ENCODE measurements at regions not wholly inside any gene's neighbourhood (a gene's known extent, or its start where the extent isn't known, plus 50 kb on each side); places are given as distances from the start of the nearest gene placed in this dataset.
A peak's percentile ranks its signal among the peaks of the same experiment; 100 is the strongest.

GRCh38 chr4:38230121-38230801 is 270.1 kb downstream of the PTTG2 start:
- DNase-seq (ENCODE audit: low read depth in 2 of 2) = no peak

GRCh38 chr4:38230821-38231563 is 270.8 kb downstream of the PTTG2 start:
- no peak for DNase-seq (ENCODE audit: low read depth in 2 of 2)

DNA sequence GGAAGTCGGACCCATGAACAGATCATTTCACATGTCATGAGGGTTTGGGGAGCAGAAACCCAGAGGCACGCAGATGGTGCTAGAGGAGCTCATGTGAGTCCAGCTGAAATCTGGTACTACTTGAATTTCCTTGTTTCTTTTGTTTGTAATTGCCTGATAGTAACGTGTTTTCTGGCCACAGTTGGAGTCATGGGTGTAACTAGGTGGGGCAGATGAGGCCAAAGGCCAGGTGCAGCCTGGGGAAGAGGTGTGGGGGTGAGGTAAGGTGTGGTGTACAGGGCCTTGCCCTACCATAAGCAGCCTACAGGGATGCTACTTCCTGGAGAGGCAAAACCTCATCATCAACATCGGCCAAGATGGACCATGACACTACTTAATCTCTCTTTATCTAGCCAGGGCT is 271.4 kb downstream of the PTTG2 start:
- no peak for DNase-seq (ENCODE audit: low read depth in 2 of 2)

- no peak for DNase-seq (ENCODE audit: low read depth in 2 of 2)
These were observed 272.5 kb downstream of the PTTG2 start for GRCh38 chr4:38232741-38233140.

DNA sequence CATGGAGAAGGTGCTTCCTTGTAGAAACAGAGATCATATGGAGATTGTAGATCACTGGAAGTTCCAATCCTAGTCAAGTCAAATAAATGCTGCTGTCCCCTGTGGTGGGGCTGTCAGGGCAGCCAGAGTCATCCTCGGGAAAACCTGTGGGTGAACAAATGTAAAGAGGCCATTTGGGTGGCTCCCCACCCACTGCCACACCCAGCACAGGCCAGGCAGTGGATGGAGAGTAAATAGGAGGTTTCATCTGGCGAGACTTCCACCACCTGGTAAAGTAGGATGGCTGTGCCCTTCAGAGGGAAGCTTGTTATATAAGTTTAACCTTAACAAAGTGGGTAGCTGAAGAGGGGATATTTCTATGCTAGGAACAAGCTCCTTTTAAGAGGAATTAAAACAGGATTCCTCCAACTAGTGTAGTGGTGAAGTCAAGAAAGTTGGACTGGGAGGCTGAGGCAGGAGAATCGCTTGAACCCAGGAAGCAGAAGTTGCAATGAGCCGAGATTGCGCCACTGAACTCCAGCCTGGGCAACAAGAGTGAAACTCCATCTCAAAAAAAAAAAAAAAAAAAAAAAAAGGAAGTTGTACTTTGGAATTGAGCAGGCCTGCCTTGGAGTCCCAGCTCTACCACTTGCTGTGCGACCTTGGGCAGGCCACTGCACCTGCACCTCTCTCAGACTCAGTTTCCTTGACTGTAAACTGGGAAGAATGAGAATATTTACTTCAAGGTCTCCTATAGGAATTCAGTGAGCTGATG is 273.7 kb downstream of the PTTG2 start:
- no peak for DNase-seq (ENCODE audit: low read depth in 2 of 2)

DNA sequence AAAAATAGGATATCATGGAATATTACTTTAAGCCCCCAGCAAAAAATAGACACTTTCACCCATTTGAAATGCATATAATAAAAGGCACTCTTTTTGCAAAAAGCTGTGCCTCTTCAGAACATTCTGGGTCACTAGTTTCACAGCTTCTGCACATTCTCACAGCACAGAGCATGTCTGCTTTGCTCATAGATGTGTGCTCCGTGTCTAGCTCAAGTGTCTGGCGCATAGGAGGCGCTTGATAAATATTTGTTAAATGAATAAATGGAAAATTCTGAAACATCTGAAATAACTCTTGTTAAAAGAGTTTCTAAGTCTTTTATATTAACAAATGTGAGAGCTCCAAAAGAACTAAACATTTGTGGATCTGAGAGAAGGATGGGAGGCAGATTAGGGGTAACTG is 275.2 kb downstream of the PTTG2 start:
- DNase-seq (ENCODE audit: low read depth in 2 of 2) = no peak

- no peak for DNase-seq (ENCODE audit: low read depth in 2 of 2)
These were observed 275.8 kb downstream of the PTTG2 start for GRCh38 chr4:38236003-38236402.

DNA sequence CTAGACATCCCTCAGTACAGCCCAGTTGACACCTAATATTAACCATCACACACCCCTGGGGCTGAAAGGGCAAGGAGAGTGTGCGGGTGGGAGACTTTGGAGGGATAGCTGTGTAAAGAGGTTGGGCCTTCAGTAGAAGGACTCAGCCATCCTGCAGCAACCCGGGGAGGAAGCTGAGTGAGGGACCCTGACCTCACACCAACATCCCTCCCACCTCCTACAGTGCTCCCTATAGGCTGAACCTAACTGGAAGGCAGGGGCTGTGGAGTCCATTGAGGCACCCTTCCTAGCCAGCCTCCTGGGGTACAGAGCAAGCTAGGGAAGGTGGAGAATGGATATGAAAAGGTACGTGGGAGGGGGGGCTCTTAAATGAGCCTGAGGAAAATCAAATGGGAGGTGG is 276.3 kb downstream of the PTTG2 start:
- DNase-seq (ENCODE audit: low read depth in 2 of 2) = no peak

DNA sequence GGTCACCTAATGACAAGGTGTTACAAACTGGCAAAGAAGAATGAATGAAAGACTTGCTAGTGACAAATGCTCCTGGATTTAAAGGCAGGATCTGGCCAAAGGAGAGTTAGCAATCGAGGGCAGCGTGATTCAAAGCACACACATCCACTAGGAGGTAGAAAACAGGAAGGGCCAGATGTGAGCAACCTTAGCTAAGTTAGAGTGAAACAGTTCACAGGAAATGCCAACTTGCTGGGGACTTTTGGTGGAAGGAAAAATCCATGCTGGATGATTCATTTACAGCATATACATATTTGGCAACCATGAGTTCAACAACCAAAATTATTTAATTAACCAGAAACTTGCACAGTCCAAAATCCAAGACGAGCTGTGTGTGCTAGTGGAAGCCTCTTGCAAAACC is 276.9 kb downstream of the PTTG2 start:
- DNase-seq (ENCODE audit: low read depth in 2 of 2) = peak; percentile 43 to 44

- no peak for DNase-seq (ENCODE audit: low read depth in 2 of 2)
These were observed 281.3 kb downstream of the PTTG2 start for GRCh38 chr4:38241541-38241940.

GRCh38 chr4:38242101-38242500 is 281.9 kb downstream of the PTTG2 start:
- DNase-seq (ENCODE audit: low read depth in 2 of 2) = no peak

GRCh38 chr4:38242822-38243387 is 282.7 kb downstream of the PTTG2 start:
- no peak for DNase-seq (ENCODE audit: low read depth in 2 of 2)

- no peak for DNase-seq (ENCODE audit: low read depth in 2 of 2)
These were observed 283.3 kb downstream of the PTTG2 start for GRCh38 chr4:38243388-38244053.

DNA sequence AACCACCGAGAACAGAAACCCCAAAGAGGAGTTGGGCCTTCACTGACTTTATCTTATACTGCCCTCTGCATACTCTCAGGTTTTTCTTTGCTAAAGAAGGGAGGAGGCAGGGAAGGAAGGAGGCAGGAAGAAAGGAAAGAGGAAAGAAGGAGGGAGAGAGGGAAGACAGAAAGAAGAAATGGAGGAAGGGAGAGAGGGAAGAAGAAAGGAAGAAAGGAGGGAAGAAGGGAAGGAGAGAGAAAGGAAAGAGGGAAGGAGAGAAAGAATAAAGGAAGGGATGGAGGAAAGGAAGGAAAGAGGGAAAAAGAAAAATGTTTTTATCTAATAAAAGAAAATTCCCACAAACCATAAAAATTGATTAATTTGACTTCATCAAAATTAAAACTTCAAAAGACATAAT is 294.6 kb downstream of the PTTG2 start:
- DNase-seq (ENCODE audit: low read depth in 2 of 2) = no peak

- DNase-seq (ENCODE audit: low read depth in 2 of 2) = no peak
These were observed 295.4 kb downstream of the PTTG2 start for GRCh38 chr4:38255572-38255971.

- no peak for DNase-seq (ENCODE audit: low read depth in 2 of 2)
These were observed 306.4 kb downstream of the PTTG2 start for GRCh38 chr4:38266616-38267015.

DNA sequence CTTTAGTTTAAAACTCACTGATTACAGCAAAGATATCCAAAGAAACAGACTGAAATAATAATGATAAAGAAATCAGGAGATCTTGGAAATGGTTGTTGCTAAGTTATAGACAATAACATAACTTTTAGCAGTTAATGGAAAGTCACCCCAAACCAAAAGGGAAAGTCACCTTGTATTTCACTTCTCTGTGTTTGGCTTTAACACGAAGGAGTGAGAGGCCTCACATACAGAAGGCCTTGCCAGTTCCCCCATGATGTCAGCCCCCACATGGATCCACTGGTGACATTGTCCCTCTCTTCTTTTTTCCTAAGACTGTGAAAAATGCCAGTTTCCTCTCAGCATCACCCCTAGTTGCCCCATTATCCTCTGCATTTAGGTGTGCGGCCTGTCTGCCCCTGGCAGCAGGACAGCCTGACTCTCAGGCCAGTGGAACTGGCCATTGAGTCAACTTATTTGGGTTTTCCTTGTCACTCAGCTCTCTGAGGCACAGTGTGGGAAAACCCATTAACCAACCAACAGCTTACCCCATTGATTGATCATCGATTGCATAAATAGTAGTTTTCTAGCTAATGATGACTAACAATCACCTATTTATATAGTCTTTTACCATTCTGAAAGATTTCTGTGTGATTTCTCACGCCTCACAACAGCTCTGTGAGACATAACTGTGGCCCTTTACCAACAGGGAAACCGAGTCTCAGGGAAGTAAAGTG is 308.1 kb downstream of the PTTG2 start:
- no peak for DNase-seq (ENCODE audit: low read depth in 2 of 2)

DNA sequence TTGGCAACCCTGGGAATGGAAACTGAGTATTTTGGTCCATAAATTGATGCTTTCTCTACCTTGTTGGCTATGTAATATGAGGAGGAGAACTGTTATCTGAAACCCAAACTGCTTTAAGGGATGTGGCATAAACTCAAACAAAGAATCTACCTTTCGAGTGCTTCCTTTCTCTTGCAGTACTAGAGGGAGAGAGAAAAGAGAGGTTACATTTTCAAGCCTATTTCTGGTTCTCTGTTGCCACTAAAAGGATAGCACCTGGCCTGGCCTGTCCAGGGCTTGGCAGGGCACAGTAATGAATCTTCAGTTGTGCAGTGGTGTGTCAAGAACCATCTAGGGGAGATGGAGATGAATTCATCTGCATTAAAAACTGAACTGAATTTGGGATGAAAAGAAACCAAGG is 308.6 kb downstream of the PTTG2 start:
- no peak for DNase-seq (ENCODE audit: low read depth in 2 of 2)

DNA sequence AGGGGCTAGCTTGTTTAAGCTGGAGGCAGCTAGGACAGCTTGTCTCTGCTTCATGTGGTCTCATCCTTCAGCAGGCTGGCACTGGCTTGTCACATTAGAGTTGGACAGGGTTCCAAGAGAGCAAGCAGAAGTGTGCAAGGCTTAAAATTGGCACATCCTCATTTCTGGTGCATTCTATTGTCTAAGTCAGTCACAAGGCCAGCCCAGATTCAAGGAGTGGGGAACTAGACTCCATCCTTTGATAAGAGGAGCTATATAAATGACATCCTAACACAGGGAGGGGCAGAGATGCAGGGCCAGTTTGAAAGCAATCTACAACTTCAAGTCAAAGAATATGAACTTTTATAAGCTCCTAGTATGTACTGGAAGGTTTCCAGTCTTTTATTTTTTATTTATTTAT is 313.2 kb downstream of the PTTG2 start:
- no peak for DNase-seq (ENCODE audit: low read depth in 2 of 2)

DNA sequence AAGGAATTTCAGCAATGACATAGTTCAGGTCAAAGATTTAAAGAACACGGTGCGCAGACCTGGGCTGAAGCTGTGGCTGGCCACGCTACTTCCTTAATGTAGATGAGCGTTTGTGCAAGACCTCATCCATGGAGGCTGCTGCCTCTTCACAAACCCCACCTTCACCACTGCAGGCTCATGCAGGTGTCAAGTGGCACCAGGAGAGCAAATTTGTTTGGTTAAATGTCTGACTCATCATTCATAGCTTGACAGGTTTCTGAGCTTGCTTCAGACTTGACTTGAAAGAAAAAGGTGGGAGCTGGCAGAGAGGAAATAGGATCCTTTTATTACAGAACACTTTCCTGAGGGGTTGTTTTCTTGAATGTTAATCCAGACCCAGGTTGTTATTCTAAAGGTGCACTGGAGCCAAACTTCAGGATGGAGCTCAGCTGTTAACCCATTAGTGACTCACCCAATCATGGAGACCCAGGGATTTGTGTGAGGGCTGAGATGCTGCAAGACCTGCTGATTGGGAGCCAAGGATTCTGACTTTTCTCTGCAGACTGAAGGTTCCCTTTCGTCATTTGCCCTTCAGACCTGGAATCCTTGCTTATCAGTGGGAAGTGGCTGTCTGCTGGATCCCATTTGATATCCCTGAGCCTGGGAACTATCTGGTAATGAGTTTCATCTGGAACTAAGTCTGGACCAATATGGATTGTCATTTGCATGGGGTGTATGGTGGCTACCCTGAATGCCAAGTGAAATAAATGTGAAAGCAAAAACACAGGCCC is 315.3 kb downstream of the PTTG2 start:
- DNase-seq (ENCODE audit: low read depth in 2 of 2) = no peak

DNA sequence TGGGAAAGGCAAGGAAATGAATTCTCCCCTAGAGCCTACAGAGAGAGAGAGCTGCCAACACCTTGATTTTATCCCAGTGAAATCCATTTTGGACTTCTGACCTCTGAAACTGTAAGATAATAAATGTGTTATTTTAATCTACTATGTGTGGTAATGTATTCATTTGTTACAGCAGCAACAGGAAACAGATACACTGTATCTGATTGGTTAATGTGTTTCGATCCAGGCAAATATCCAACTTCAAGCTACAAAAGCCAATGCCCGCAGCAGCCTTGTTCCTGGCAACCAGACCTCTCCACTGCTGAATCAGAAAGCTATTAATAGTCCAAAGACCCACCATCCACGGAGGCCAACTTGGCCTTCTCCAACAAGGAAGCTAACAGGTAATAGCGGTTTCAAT is 318.1 kb downstream of the PTTG2 start:
- DNase-seq (ENCODE audit: low read depth in 2 of 2) = no peak

Measured in fibroblast of skin of left quadriceps (primary cell).